ENCODE measurements at regions not wholly inside any gene's neighbourhood (a gene's known extent, or its start where the extent isn't known, plus 50 kb on each side); places are given as distances from the start of the nearest gene placed in this dataset.
A peak's percentile ranks its signal among the peaks of the same experiment; 100 is the strongest.

DNA sequence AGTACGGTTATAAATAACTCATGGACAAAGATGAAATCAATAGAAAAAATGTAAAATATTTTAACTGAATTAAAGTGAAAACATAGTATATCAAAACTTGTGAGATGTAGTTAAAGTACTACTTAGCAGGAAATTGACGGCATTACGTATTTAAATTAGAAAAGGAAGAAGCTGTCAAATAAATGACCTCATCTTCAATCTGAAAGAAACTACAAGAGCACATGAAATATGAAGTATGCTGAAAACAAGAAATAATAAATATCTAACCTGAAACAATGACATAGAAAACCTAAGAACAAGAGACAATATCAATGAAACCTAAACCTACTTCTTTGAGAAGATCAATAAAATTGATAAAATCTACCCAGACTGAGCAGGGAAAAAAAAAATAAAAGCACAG is 122.2 kb upstream of the PDE4B start:
- H3K4me3 Mint-ChIP-seq = no peak overlapping the region
- no peak overlapping the region for H3K27ac Mint-ChIP-seq (ENCODE audit: unreplicated experiment)
- H3K36me3 Mint-ChIP-seq (ENCODE audit: low read depth) = no peaks in the 10 kb centered on the region
- no peaks in the 10 kb centered on the region for H3K4me1 Mint-ChIP-seq
- H3K9me3 Mint-ChIP-seq = peaks cover 14% of the 10 kb centered on the region
- no peaks in the 10 kb centered on the region for H3K27me3 Mint-ChIP-seq (ENCODE audit: low read depth)
- TF ChIP-seq, protein P1, sequence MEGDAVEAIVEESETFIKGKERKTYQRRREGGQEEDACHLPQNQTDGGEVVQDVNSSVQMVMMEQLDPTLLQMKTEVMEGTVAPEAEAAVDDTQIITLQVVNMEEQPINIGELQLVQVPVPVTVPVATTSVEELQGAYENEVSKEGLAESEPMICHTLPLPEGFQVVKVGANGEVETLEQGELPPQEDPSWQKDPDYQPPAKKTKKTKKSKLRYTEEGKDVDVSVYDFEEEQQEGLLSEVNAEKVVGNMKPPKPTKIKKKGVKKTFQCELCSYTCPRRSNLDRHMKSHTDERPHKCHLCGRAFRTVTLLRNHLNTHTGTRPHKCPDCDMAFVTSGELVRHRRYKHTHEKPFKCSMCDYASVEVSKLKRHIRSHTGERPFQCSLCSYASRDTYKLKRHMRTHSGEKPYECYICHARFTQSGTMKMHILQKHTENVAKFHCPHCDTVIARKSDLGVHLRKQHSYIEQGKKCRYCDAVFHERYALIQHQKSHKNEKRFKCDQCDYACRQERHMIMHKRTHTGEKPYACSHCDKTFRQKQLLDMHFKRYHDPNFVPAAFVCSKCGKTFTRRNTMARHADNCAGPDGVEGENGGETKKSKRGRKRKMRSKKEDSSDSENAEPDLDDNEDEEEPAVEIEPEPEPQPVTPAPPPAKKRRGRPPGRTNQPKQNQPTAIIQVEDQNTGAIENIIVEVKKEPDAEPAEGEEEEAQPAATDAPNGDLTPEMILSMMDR (conservative IDR thresholded peaks at IDR 0.05) = no peak
- DNase-seq (ENCODE audit: low read depth, low spot score) = no peak

GRCh38 chr1:65674522-65674921 is 118.2 kb upstream of the PDE4B start:
- TF ChIP-seq, protein P1 (conservative IDR thresholded peaks at IDR 0.05) = no peak
- H3K4me1 Mint-ChIP-seq = no peaks in the 10 kb centered on the region
- peaks cover 2% of the 10 kb centered on the region for H3K27me3 Mint-ChIP-seq (ENCODE audit: low read depth)
- no peak for DNase-seq (ENCODE audit: low read depth, low spot score)
- H3K36me3 Mint-ChIP-seq (ENCODE audit: low read depth) = no peaks in the 10 kb centered on the region
- peaks cover 11% of the 10 kb centered on the region for H3K9me3 Mint-ChIP-seq
- H3K27ac Mint-ChIP-seq (ENCODE audit: unreplicated experiment) = no peak overlapping the region
- H3K4me3 Mint-ChIP-seq = no peak overlapping the region

DNA sequence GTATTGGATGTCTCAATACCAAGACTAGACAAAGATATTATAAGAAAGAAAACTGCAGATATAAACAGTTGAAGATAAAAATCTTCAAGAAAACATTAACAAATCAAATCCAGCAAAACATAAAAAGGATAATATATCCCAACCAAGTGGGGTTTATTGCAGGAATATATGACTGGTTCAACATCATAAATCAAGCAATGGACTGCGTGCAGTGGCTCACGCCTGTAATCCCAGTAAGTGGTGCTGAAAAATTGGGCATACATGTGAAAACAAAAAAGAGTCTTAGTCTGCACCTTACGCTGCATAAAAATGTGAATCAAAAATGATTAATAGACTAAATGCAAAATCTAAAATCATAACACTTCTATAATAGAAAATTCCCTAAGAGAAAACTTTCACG is 112.9 kb upstream of the PDE4B start:
- Mint-ChIP-seq H3K4me1 (no peaks in the 10 kb centered on the region), H3K27ac (ENCODE audit: unreplicated experiment) (no peak overlapping the region), H3K27me3 (ENCODE audit: low read depth) (peaks cover 2% of the 10 kb centered on the region), H3K4me3 (no peak overlapping the region), H3K36me3 (ENCODE audit: low read depth) (no peaks in the 10 kb centered on the region), H3K9me3 (peaks cover 2% of the 10 kb centered on the region)
- TF ChIP-seq, protein P1 (conservative IDR thresholded peaks at IDR 0.05) = no peak
- DNase-seq (ENCODE audit: low read depth, low spot score) = no peak

GRCh38 chr1:65681096-65681495 is 111.6 kb upstream of the PDE4B start:
- H3K36me3 Mint-ChIP-seq (ENCODE audit: low read depth) = no peaks in the 10 kb centered on the region
- TF ChIP-seq, protein P1 (conservative IDR thresholded peaks at IDR 0.05) = no peak
- DNase-seq (ENCODE audit: low read depth, low spot score) = no peak
- no peak overlapping the region for H3K27ac Mint-ChIP-seq (ENCODE audit: unreplicated experiment)
- H3K4me3 Mint-ChIP-seq = no peak overlapping the region
- H3K27me3 Mint-ChIP-seq (ENCODE audit: low read depth) = peaks cover 2% of the 10 kb centered on the region
- no peaks in the 10 kb centered on the region for H3K4me1 Mint-ChIP-seq
- peaks cover 3% of the 10 kb centered on the region for H3K9me3 Mint-ChIP-seq

DNA sequence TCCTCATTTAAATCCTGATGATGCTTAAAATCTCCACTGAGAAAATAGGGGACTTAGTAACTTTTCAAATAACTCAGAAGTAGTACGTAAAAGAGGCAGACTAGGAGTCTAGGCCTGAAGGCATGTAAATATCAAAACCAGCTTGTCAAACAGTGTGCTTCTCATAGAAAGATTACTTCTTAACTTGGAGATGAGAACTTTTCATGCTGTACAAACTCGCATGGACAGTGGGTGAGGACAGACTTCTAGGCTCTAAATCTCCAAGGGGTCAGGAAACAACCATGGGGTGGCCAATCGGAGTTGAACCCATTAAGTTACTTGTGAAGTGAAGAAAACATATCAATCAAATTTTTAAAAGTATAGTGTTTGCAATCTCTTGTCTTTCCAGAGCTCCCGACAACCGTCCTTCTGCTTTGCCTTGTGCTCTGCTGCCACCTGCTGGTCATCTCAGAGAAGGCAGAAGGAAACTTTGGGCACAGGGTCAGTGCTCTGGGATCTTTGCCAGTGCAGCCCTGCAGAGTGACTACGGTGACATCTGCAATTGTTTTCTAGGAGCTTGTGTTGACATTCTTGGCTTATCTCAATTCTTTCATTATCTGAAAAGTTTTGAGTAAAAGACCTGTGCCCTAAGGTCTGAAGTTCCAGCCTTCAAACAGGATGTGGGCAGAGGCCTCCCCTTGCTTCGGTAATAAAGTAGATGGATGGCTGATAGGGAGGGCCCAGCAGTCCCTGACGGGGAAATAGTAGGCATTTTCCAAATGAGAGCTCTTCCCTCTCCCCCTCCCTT is 105.1 kb upstream of the PDE4B start:
- peak; percentile 95 for DNase-seq (ENCODE audit: low read depth, low spot score)
- Mint-ChIP-seq H3K4me3 (no peak overlapping the region), H3K27me3 (ENCODE audit: low read depth) (no peaks in the 10 kb centered on the region), H3K36me3 (ENCODE audit: low read depth) (no peaks in the 10 kb centered on the region), H3K4me1 (no peaks in the 10 kb centered on the region), H3K9me3 (peaks cover 5% of the 10 kb centered on the region), H3K27ac (ENCODE audit: unreplicated experiment) (no peak overlapping the region)
- TF ChIP-seq, protein P1 (conservative IDR thresholded peaks at IDR 0.05) = peak; percentile 99

Data from neural crest cell (in vitro differentiated cells).